PFSK-1 (cell line): ENCODE measurements at regions not wholly inside any gene's neighbourhood (a gene's known extent, or its start where the extent isn't known, plus 50 kb on each side); places are given as distances from the start of the nearest gene placed in this dataset.

ENCODE experiments used
- FOXP2 ChIP-seq: optimal IDR thresholded peaks from 2 replicates; pipeline ENCODE3; 2011; ENCODE audit warnings: borderline replicate concordance, control low read depth, inconsistent platforms; ENCODE audit not compliant: insufficient read depth; ENCODE audit errors: extremely low read length, extremely low read depth
- POLR2AphosphoS5 ChIP-seq: IDR thresholded peaks from 2 replicates; pipeline ENCODE4 v1.6.1; 2012; ENCODE audit warnings: low read depth, mild to moderate bottlenecking, control low read depth, low read length, moderate library complexity
- REST ChIP-seq, 2 experiments: IDR thresholded peaks; 2 replicates each; pipeline versions ENCODE4 v1.6.1 to v1.8.0; 2011 to 2012; ENCODE audit warnings: low read depth in 2 of 2, low read length in 2 of 2, control low read depth in 1 of 2, inconsistent platforms in 1 of 2, mild to moderate bottlenecking in 1 of 2, moderate library complexity in 1 of 2; ENCODE audit not compliant: insufficient read depth in 1 of 2
- SIN3A ChIP-seq: IDR thresholded peaks from 2 replicates; pipeline ENCODE4 v1.6.1; 2012; ENCODE audit warnings: mild to moderate bottlenecking, low read length, moderate library complexity, borderline replicate concordance; ENCODE audit not compliant: insufficient read depth
- TAF1 ChIP-seq: IDR thresholded peaks from 2 replicates; pipeline ENCODE4 v1.6.1; 2012; ENCODE audit warnings: low read length, control low read depth, borderline replicate concordance; ENCODE audit not compliant: insufficient read depth

DNA sequence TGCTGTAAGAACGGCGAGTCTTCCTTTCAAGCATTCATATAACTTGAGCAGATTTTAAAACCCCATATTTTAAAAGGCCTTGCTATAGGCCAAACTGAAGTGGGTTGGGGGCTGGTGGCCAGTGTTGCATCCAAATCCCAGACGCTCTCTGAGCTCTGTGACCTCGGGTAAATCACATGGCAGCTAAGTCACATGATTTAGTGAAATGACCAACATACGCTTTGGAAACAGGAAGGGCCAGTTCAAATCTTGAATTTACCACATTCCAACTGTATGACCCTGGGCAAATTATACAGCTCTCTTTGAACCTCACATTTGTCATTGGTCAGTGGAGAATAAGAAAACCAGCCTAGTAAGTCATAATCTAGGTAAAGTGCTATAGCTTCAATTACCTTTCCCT, 519.3 kb downstream of the HAPSTR1 start:
- TF ChIP-seq TAF1 (no peak), POLR2AphosphoS5 (no peak), SIN3A (no peak), FOXP2 (no peak), REST (IDR thresholded peaks at IDR 0.05; ENCODE audit: insufficient read depth in 1 of 2, low read depth in 2 of 2, low read length in 2 of 2) (no peak)

DNA sequence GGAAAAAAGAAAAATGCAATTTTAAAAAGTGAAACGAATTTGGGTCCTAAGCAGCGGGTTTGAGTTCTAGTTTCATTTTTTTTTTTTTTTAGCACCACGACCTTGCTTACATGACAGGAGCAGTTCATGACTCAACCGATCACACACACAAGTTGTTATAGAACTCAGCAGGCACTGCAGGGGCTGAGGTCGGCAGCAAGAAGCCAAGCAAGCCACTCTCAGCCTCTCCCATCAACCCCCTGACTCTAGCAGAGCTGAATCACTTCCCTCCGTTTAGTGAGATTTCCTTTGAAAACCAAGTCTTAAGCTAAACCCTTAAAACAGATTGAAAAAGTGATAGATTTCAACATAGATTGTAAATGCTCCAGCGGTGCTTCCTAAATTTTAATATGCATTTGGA, 520.8 kb downstream of the HAPSTR1 start:
- no peak for TF ChIP-seq SIN3A
- TF ChIP-seq REST (IDR thresholded peaks at IDR 0.05; ENCODE audit: insufficient read depth in 1 of 2, low read depth in 2 of 2, low read length in 2 of 2): no peak
- TF ChIP-seq TAF1: no peak
- no peak for TF ChIP-seq FOXP2

DNA sequence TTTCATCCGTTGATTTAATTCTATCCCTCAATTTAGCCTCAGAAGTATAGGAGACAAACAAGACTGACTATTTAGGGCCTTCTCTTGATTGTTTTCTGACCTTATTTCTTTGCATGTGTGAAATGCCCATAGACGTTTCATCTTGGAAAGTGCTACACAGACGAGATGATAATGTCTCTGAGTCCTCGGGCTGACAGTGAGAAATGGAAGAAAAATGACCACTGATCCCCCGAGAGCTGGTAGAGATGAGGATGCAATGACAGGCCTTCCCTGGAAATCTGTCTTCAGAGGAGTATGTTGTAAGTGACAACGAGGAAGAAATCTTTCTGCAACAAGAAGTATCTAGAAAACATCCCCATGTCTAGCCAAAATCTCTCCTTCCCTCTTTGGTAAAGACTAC, 522.9 kb downstream of the HAPSTR1 start:
- TF ChIP-seq SIN3A: no peak
- TF ChIP-seq REST (IDR thresholded peaks at IDR 0.05; ENCODE audit: insufficient read depth in 1 of 2, low read depth in 2 of 2, low read length in 2 of 2): no peak
- TF ChIP-seq FOXP2: no peak
- TF ChIP-seq POLR2AphosphoS5: no peak
- no peak for TF ChIP-seq TAF1

- TF ChIP-seq FOXP2: no peak
- TF ChIP-seq SIN3A: no peak
- TF ChIP-seq REST (IDR thresholded peaks at IDR 0.05; ENCODE audit: insufficient read depth in 1 of 2, low read depth in 2 of 2, low read length in 2 of 2): no peak
- no peak for TF ChIP-seq TAF1
- no peak for TF ChIP-seq POLR2AphosphoS5
Measured at GRCh38 chr16:9622268-9622667, 530.8 kb downstream of the HAPSTR1 start.

- no peak for TF ChIP-seq TAF1
- no peak for TF ChIP-seq REST (IDR thresholded peaks at IDR 0.05; ENCODE audit: insufficient read depth in 1 of 2, low read depth in 2 of 2, low read length in 2 of 2)
Measured at GRCh38 chr16:9625122-9625521, 533.7 kb downstream of the HAPSTR1 start.
